ENCODE measurements at regions not wholly inside any gene's neighbourhood (a gene's known extent, or its start where the extent isn't known, plus 50 kb on each side); places are given as distances from the start of the nearest gene placed in this dataset.
"Not testable (repeated sequence)": the region's sequence is repeated elsewhere in the genome, so short reads cannot be mapped to it uniquely, and the experiment has no call there.

DNA sequence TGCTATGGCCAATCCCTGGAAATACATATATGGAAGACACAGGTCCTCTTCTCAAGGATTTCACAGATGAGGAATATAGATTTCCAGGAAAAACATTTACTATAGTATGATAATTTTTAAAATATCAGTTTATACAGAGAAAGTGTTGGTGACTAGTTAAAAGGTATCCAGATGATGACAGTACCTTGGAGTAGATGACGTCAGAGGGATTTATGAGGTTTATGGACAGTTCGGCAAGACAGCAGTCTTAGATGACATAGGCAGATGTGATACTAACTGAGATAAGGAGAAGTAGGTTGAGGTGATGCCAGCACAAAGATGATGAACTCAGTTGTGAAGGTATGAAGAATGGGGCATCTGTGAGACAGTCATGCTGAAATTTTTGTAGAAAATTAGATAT is 750.3 kb downstream of the PRELID2 start:
- no peak for DNase-seq (ENCODE audit: low read depth)

DNA sequence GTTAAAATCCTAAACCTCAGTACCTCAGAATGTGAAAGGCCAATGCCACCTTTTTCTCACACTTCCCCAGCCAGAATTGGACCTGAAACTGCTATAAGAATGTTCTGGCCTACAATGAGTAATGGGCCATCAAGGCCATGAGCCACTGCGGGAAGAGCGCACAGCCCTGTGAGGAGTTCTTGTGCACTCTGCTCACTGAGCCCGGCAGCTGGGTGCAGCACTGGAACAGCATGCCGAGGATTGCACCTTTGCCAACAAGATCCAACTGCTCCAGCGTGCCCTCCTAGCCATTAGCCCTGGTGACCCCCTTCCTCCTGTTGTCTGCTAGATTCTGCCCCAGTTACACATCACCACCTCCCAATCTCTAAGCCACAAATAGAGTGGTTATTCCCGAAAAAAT is 758.1 kb downstream of the PRELID2 start:
- no peak for DNase-seq (ENCODE audit: low read depth)

DNA sequence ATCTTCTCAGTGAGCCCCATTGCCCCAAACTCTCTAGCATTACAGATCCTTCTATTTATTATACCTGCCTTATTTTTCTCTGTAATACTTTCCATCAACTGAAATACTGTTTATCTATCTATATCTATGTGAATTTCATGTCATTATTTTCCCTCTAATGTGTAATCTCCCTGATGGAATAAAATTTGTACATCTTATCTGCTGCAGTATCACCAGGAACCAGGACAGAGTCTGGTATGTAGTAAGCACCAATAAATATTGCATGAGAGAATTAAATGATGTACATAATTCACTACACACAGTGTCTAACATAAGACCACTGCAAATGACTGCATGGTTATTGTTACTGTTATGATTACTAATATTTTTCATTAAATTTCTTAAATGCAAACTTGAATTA is 759.1 kb downstream of the PRELID2 start:
- no peak for DNase-seq (ENCODE audit: low read depth)

DNA sequence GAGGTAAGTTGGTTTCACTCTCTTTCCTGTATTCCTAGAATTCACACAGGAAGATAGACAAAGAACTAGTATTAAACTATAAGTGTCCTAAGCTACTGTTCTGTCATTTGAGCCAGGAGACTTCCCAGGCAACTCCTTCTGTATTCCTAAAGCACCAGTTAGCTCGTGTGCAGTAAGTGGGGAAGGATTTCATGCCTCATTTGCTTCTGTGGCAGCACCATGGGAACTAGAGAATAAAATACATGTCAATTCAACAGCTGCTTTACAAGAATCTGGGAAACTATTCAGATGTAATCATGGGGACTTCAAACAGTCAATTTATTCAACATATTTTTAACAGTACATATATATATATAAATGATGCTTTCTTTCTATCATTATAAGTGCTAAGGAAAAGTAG is 762.3 kb downstream of the PRELID2 start:
- DNase-seq (ENCODE audit: low read depth) = no peak

DNA sequence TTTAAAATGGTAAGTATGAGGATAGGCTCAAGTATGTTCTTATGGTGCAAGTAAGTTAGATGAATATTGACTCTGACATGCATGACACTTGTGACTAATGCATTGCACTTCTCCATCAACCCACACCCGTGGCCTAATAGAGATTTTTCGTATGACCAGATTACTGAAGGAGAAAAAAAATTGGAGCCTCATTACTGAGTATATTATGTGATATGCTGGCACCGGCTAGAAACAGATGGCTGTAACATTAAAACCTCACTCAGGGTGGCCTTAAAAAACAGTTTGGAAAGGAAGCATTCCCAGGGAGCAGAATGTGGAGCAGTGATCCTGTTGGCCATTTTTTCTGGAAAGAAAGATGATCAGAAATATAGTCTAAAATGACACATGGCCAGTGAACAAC is 766.4 kb downstream of the PRELID2 start:
- DNase-seq (ENCODE audit: low read depth) = no peak

DNA sequence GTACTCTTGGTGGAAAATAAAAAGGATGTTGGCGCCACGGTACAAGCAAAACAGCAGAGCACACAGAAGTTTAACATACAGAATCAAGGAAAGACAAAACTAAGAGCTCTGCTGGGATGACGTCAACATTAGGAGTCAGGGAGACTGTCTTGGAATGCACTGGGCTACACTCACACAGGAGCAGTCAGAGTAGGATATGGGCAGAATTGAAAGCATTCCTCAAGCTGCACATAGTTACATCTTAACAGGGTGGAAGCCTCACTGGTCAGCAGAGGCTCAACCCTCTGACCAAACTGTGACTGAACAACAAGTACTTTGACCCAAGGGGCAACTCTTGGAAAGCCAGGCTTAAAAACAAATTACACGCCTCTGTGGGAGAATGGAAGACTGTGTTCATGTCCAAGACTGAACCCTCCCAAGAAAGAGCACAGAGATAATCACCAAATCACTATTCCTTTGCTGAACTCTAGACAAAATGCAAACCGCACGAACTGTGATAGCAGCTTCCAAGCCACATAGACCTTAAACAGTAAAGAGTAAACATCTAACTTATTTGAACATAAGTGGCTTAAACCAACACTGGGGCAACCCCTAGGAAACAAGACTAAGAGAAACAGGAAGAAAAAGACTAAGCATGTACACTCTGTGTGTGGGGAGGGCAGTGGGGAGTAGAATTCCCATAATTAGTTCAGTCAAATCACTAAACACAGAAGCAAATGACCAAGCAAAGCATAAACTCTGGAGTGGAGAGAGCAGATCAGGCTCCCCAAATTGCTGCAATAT is 772.7 kb downstream of the PRELID2 start:
- DNase-seq (ENCODE audit: low read depth) = no peak

DNA sequence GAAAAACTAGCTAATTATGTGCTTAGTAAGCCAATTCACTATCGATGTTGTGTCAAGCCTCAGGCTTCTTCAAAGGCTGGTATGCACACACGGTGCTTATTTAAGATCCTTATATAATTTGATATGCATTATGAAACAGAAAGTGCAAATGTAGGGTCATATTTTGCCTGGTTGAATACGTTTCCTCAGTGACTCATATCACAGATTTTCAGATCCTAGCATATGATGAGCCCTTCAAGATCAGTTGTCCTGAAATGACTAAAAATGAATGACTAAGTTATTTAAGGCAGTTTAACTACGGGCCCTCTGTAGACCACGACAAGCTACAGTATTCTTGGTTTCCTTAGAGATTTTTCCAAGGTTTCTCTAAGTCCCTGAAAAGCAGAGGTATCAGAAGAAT is 778.3 kb downstream of the PRELID2 start:
- peak; percentile 53 for DNase-seq (ENCODE audit: low read depth)

DNA sequence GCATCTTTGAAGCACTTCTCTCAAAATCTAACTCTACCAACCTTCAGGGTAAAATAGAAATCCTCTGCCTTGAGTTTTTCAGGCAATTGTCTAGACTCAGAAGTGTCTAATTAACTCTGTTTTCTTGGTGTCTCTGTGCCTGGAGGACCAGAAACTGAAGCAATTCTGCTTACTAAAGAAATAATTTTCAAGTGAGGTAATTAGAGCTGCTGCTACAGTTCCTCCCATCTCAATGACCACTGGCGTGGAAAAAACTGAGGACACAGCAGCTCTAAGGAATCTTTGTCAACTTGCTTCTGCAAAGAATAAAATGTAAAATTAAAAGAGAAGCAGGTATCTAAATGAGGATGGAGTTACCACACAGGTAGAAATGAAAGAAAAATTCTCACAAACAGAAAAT is 785.0 kb downstream of the PRELID2 start:
- no peak for DNase-seq (ENCODE audit: low read depth)

DNA sequence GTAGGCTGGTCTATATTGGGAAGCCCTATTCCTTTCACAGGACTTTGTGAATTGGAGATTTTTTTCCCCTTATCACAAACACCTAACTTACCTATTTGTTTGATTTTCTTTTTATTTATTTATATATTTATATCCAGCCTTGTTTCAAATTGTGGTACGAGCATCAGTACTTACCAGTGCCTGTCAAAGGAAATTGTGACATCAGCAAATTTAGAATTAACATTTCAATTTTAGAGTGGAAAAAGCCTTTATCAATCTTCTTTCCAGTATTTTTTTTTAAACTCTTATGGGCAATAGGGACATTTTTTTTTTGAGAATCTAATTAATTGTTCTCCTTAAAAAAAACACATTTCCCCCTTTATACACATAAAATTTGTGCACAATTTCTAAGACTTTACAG is 790.2 kb downstream of the PRELID2 start:
- DNase-seq (ENCODE audit: low read depth) = no peak

DNA sequence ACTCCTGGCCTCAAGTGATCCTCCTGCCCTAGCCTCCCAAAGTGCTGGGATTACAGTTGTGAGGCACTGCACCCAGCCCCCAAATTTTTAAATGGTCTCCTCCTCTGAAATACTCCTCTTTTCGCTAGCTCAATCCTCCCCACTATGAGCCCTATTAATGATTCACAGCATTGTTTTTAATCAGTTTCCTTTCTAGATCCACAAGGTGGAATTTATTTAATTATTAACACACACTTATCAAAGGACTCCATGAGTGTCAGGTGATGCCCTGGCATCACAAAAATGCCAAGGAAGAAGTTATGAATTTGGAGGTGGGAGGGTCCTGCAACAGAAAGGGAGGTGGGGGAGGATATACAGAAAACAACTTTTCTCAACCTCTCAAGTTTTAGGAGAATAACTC is 806.5 kb downstream of the PRELID2 start:
- no peak for DNase-seq (ENCODE audit: low read depth)

DNA sequence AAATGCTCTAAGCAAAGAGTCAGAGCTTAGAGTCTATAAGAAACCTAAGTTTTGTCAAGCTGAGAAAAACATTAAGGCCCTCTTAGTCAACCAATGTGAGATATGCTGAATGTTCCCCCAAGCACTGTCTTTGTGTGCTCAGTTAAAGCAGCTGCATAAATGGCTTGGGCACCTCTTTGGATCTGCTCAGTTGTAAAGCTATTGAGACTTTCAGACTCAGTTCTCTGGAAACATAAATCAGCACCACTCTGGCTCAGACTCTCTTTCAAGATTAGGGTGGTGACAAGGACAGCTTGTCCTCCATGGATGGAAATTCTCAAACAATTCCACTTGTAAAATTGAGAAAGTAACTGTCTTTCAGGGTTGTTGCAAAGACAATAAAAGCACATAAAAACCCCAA is 807.9 kb downstream of the PRELID2 start:
- DNase-seq (ENCODE audit: low read depth) = no peak

DNA sequence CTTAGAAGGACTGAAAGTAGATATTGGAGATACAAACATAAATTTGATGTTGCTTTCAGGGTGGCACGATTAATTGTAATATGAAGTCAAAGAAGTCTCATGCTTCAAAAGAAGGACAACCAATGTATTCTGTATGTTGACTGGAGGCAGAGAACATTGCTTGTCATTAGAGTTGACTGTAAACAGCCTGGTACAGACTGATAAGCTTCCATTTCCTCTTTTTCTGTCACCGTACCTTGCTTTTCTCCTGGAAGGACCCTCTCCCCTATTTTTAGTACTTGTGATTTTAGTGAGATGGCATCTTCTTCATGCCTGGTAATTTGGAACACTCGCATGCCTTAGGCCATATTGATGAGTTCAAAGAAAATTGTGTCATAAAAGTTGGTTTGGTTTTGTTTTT is 809.4 kb downstream of the PRELID2 start:
- no peak for DNase-seq (ENCODE audit: low read depth)

DNA sequence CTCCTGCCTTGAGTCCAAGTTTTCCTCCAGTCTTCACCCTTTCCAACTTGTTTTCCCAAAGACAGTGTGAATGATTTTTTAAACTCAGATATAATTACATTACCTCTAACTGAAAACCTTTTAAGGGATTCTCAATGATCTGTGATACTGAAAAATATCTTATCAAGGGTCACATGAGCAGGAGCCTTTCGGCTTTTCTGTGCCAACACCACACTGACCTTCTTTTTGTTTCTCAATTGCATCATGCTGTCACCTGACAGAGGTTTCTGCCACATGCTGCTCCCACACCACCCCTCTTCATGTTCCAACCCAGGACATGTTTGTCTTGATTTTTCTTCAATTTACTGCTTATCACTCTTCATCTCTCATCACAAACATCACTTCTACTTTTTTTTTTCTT is 820.0 kb downstream of the PRELID2 start:
- DNase-seq (ENCODE audit: low read depth) = no peak

DNA sequence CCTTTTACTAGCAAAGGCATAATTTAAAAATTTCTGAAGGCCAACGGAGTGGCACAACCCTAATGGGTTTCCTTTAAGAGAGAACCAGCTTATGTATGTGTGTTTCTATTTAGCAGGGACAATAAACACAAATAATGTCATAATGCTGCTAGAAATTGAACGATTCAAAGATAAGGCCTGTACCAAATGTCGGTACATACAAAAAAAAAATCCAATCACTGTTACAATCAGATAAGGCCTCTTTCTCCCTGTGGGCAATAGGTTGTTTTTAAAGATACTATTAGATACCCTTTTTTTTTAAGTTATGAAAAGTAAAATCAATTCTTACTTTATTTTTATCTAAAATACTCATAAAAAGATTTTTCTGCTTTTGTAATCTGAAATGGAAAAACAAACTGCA is 821.0 kb downstream of the PRELID2 start:
- no peak for DNase-seq (ENCODE audit: low read depth)

DNA sequence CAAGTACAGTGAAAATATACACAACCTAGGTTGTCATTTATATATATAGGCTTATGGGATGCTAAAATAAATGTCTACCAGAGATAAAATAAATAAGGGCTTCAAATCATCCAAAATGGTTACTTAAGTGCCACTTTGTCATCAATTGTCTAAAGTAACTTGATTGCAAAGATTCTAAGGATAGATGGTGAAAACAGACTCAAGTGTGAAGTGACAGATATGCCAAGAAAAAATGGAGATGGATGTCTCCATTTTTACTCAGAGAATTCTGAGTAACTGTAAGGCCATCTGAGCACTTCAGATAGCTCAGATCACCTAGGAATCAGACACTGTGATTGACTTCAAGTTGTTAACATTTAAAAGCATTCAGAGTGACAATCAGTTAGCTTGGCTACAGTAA is 824.3 kb downstream of the PRELID2 start:
- no peak for DNase-seq (ENCODE audit: low read depth)

DNA sequence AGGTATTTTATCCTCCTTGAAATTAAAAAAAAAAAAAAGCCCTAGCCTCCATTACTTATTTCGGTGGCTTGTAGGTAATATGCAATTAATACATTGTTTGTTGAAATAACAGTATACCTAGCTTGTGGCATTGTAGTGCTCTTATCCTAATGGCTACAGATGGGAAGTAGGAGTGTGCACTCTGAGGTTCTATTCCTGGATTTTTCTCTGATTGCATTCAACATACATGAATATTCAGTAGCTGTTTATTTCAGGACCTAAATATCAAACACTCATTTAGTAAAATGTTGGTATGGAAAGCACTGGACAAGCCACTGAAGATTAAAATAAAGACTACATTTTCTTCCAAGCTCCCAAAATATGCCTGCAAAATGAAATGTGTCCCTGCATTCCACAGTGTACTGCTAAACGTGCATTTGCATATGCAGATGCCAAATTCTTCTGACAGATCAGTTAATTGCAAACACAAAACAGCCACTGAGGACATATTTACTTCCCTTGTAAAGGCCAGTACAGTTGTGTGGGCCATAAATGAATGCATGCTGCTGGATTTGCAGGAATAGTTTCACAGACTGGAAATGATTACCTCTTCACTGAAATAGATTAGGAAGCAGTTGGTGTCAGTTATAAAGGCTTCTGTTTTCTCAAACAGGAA is 826.1 kb downstream of the PRELID2 start:
- no peak for DNase-seq (ENCODE audit: low read depth)

DNA sequence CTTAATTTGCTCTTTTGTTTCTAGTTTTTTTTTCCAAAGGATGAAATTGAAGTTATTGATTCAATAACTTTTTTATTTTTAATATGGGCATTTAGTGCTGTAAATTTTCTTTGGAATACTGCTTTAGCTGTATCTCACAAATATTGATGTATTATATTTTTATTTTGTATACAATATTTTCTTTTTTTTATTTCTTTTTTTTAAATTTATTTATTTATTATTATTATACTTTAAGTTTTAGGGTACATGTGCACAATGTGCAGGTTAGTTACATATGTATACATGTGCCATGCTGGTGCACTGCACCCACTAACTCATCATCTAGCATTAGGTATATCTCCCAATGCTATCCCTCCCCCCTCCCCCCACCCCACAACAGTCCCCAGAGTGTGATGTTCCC is 823.7 kb downstream of the KCTD16 start:
- DNase-seq (ENCODE audit: low read depth) = not testable (repeated sequence)

DNA sequence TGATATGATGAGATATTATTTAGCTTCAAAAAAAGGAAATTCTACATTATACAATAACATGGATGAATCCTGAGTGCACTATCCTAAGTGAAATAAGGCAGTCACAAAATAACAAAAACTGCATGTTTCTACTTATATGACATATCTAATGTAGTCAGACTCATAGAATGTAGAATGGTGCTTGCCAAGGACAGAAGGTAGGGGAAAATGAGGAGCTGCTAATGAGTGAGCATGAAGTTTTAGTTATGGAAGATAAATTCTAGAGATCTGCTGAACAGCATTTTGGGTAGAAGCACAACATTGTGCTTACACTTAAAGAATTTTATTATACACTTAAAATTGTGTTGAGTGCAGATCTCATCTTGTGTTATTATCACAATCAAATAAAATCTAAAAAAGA is 812.4 kb downstream of the KCTD16 start:
- DNase-seq (ENCODE audit: low read depth) = no peak

DNA sequence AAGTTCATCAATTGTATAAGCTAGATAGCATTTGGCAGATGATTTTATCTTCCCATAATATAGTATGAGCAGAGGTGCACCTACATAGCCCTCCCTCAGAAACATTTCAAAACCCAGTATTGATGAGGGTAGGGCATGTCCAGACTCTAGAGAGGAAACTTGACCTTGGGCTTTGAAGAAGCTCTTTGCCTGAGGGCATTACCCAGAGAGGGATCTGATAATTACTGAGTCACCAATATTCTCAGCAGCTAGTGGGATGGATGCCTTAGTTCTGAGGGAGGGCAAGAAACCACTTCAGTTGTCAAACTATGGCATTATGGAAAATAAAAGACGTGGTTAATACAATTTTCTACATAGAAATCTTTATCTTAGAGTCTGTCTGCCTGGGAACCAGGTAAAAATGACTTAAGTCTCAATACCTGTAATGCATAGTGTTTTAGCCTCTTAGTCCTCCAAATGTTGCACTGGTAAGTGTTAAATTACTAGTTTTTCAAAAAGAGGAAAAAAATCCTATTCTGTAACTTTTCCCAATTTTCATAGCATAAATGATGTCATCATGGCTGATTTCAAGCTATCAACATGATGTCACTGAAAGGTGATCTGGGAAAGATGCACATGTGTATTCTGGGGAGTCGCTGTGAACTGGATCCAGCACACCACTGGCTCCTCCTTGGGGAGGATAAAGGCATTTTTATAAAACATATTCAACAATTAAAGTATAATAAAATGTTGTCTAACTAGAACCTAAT is 809.0 kb downstream of the KCTD16 start:
- DNase-seq (ENCODE audit: low read depth) = no peak

DNA sequence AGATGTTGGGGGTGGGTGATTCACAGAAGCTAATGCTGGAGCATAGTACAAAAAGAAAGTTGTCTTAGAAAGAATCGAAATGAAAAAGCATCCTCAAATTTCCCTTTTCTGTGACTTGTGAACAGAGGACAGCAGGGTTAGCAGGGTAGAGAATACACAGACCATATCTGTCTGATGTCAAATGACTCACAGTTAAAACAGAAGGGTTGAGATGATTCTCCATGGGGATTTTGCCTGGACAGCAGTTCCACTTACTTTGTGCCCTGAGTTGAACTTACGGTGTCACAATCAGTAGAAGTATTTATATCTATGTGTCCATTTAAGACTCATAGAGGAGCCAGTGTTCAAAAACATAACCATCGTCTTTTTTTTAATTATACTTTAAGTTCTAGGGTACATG is 801.6 kb downstream of the KCTD16 start:
- no peak for DNase-seq (ENCODE audit: low read depth)

DNA sequence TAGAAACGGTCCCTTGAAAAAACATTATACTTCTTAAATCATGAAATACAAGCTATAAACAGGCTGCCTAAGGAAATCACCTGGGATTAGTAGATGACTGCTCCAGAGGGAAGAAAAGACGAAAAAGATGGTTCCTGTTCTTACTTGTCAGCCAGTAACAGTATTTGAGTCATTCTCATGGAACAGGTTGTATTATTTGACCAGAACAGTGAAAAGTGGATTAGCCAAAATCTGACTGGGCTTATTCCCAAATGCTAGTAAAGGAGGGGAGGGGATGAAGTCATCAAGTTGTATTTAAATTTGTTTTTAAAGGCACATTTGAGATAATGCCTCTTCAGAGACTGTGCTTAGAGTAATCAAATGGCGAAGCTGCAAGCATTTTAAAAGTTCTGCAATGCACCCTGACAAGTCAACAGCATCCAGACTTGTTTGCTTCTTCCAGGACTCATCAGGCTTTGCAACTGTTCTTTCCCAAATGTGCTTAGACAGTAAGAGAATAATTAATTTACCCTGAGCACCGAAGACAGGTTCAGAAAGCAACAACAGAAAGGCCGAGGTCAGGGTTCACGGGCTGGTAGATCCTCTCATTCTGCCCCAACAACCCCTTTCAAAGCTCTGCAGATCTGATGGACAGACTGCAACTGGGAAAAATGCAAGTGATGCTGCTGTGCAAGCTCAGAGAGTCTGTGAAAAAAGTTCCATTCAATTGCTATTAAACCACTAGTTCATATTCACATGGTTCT is 800.6 kb downstream of the KCTD16 start:
- DNase-seq (ENCODE audit: low read depth) = no peak

DNA sequence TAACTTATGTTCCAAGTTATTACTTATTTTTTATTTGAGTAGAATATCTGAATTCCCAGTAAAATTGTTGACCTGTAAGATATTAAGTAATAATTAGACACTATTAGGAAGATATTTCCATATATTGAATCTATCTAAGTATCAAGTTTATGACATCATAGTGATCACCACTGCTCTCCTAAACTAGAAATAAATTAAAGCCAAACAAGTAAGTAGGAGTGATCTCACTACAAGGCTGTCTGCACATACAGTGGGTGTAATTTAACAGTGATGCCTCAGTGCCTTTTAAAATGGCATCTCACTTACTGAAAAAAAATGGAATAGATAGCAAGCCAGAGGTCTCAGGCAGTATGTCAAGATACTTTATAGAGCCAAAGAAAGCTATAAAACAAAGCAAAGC is 789.6 kb downstream of the KCTD16 start:
- DNase-seq (ENCODE audit: low read depth) = no peak

DNA sequence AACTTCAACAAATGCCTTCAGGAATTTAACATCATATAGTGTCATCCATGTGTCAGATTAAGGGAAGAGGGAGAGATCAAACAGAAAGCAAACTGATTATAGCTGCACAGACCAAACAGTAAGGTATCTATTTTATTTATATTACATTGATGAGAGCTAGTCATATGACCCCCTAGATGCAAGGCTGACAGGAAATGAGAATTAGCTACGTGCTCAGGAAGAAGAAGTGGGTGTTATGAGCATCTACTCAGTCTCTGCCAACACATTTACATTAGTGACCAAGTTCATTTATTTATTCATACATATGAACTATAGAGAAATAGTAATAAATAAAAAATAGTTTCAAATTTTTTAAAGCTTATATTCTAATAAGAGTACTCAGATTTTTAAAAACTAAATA is 787.3 kb downstream of the KCTD16 start:
- no peak for DNase-seq (ENCODE audit: low read depth)
